ENCODE measurements at regions not wholly inside any gene's neighbourhood (a gene's known extent, or its start where the extent isn't known, plus 50 kb on each side); places are given as distances from the start of the nearest gene placed in this dataset.

- Histone ChIP-seq H3K36me3 (ENCODE audit: insufficient read depth, low read length) (no peaks in the 10 kb centered on the region), H3K9me2 (replicated peaks; ENCODE audit: low read depth, low read length) (no peaks in the 10 kb centered on the region), H3K4me1 (ENCODE audit: insufficient read depth, low read length, poor library complexity, severe bottlenecking) (no peaks in the 10 kb centered on the region), H3K9me3 (ENCODE audit: insufficient read depth, low read depth, low read length) (peaks cover 10% of the 10 kb centered on the region; the same call in 1 of the 2 replicates), H3K4me3 (ENCODE audit: low read length, poor library complexity, severe bottlenecking) (no peak overlapping the region), H2AFZ (ENCODE audit: low read length) (no peak overlapping the region), H3K27me3 (ENCODE audit: insufficient read depth, low read length, poor library complexity, severe bottlenecking) (no peaks in the 10 kb centered on the region), H4K20me1 (ENCODE audit: insufficient read depth, low read length, poor library complexity, severe bottlenecking) (no peaks in the 10 kb centered on the region), H3K9ac (ENCODE audit: low read depth, low read length, poor library complexity, severe bottlenecking) (no peak overlapping the region), H3K79me2 (ENCODE audit: insufficient read depth, low read length) (no peaks in the 10 kb centered on the region), H3F3A (ENCODE audit: low read depth) (no peaks in the 10 kb centered on the region), H3K4me2 (ENCODE audit: low read depth, low read length, poor library complexity, severe bottlenecking) (no peak overlapping the region)
- peak; percentile 52 for TF ChIP-seq CTCF (conservative IDR thresholded peaks at IDR 0.05; ENCODE audit: low read length)
- no peak for TF ChIP-seq EZH2phosphoT487 (IDR thresholded peaks at IDR 0.05; ENCODE audit: borderline replicate concordance)
These were observed 89.9 kb downstream of the FOXD2 start for GRCh38 chr1:47527653-47528272.

GRCh38 chr1:47529520-47530098 lies 91.8 kb downstream of the FOXD2 start:
- Histone ChIP-seq H3K4me3 (ENCODE audit: low read length, poor library complexity, severe bottlenecking) (no peak overlapping the region), H2AFZ (ENCODE audit: low read length) (no peak overlapping the region), H3K9ac (ENCODE audit: low read depth, low read length, poor library complexity, severe bottlenecking) (no peak overlapping the region), H3K4me2 (ENCODE audit: low read depth, low read length, poor library complexity, severe bottlenecking) (no peak overlapping the region), H3K9me3 (ENCODE audit: insufficient read depth, low read depth, low read length) (peaks cover 10% of the 10 kb centered on the region; the same call in 1 of the 2 replicates), H3K27me3 (ENCODE audit: insufficient read depth, low read length, poor library complexity, severe bottlenecking) (no peaks in the 10 kb centered on the region), H3K79me2 (ENCODE audit: insufficient read depth, low read length) (no peaks in the 10 kb centered on the region), H3K36me3 (ENCODE audit: insufficient read depth, low read length) (no peaks in the 10 kb centered on the region), H3K4me1 (ENCODE audit: insufficient read depth, low read length, poor library complexity, severe bottlenecking) (no peaks in the 10 kb centered on the region), H3F3A (ENCODE audit: low read depth) (no peaks in the 10 kb centered on the region), H3K9me2 (replicated peaks; ENCODE audit: low read depth, low read length) (no peaks in the 10 kb centered on the region), H4K20me1 (ENCODE audit: insufficient read depth, low read length, poor library complexity, severe bottlenecking) (no peaks in the 10 kb centered on the region)
- no peak for TF ChIP-seq EZH2phosphoT487 (IDR thresholded peaks at IDR 0.05; ENCODE audit: borderline replicate concordance)
- TF ChIP-seq CTCF (conservative IDR thresholded peaks at IDR 0.05; ENCODE audit: low read length) = peak; percentile 59

- Histone ChIP-seq H3K9me2 (replicated peaks; ENCODE audit: low read depth, low read length) (no peaks in the 10 kb centered on the region), H3K9ac (ENCODE audit: low read depth, low read length, poor library complexity, severe bottlenecking) (no peak overlapping the region), H3K79me2 (ENCODE audit: insufficient read depth, low read length) (no peaks in the 10 kb centered on the region), H3K4me2 (ENCODE audit: low read depth, low read length, poor library complexity, severe bottlenecking) (peak overlapping the region; percentile 54), H3K9me3 (ENCODE audit: insufficient read depth, low read depth, low read length) (peaks cover 10% of the 10 kb centered on the region; the same call in 1 of the 2 replicates), H3K36me3 (ENCODE audit: insufficient read depth, low read length) (no peaks in the 10 kb centered on the region), H3F3A (ENCODE audit: low read depth) (no peaks in the 10 kb centered on the region), H3K4me3 (ENCODE audit: low read length, poor library complexity, severe bottlenecking) (peak overlapping the region; percentile 59), H3K4me1 (ENCODE audit: insufficient read depth, low read length, poor library complexity, severe bottlenecking) (no peaks in the 10 kb centered on the region), H2AFZ (ENCODE audit: low read length) (peak overlapping the region; percentile 71), H4K20me1 (ENCODE audit: insufficient read depth, low read length, poor library complexity, severe bottlenecking) (no peaks in the 10 kb centered on the region), H3K27me3 (ENCODE audit: insufficient read depth, low read length, poor library complexity, severe bottlenecking) (no peaks in the 10 kb centered on the region)
- TF ChIP-seq EZH2phosphoT487 (IDR thresholded peaks at IDR 0.05; ENCODE audit: borderline replicate concordance) (no peak), CTCF (conservative IDR thresholded peaks at IDR 0.05; ENCODE audit: low read length) (no peak)
These were observed 95.3 kb downstream of the FOXD2 start for GRCh38 chr1:47532921-47533792.

Measured in Loucy (cell line).